ENCODE measurements at regions not wholly inside any gene's neighbourhood (a gene's known extent, or its start where the extent isn't known, plus 50 kb on each side); places are given as distances from the start of the nearest gene placed in this dataset.

- no peak for TF ChIP-seq ELK4 (IDR thresholded peaks at IDR 0.05; ENCODE audit: borderline replicate concordance, low read depth, low read length)
- no peak for TF ChIP-seq ZNF639 (tag by site-specific recombination; IDR thresholded peaks at IDR 0.05)
Observed at GRCh38 chr21:35611708-35612132, 448.6 kb downstream of the SETD4 start (continued).

GRCh38 chr21:35609263-35609662 lies 451.1 kb downstream of the SETD4 start:
- Histone ChIP-seq H3K36me3 (ENCODE audit: control insufficient read depth in 2 of 2, insufficient read depth in 1 of 2, low read length in 2 of 2) (no peaks in the 10 kb centered on the region), H3K4me3 (ENCODE audit: low read depth, low read length) (no peak overlapping the region), H3K4me1 (ENCODE audit: control insufficient read depth, insufficient read depth, low read length) (no peaks in the 10 kb centered on the region), H3K9me3 (ENCODE audit: control insufficient read depth, insufficient read depth, low read depth, low read length) (no peaks in the 10 kb centered on the region), H3K27ac (ENCODE audit: extremely low read depth, low read depth, low read length) (no peak overlapping the region)
- ChIA-PET CTCF (interaction anchor here (0.6 kb wide), 1 partner anchor 33 kb away, joined by 3 read pairs; no protein-coding TSS in a partner anchor), POLR2A (no interaction called here)
- no peak for TF ChIP-seq ZSCAN16 (tag by site-specific recombination; IDR thresholded peaks at IDR 0.05)
- TF ChIP-seq ZNF580 (tag by site-specific recombination; IDR thresholded peaks at IDR 0.05): no peak
- TF ChIP-seq ZNF404 (tag by site-specific recombination; IDR thresholded peaks at IDR 0.05): no peak
- no peak for TF ChIP-seq KLF17 (tag by site-specific recombination; IDR thresholded peaks at IDR 0.05)
- TF ChIP-seq ZFHX2 (tag by site-specific recombination; conservative IDR thresholded peaks at IDR 0.05): no peak
- no peak for TF ChIP-seq ELK4 (IDR thresholded peaks at IDR 0.05; ENCODE audit: borderline replicate concordance, low read depth, low read length)
- no peak for TF ChIP-seq ZNF311 (tag by site-specific recombination; IDR thresholded peaks at IDR 0.05; ENCODE audit: borderline replicate concordance)

- H3K36me3 ChIP-seq (ENCODE audit: control insufficient read depth in 2 of 2, insufficient read depth in 1 of 2, low read length in 2 of 2): no peaks in the 10 kb centered on the region
- no peak overlapping the region for H3K4me3 ChIP-seq (ENCODE audit: low read depth, low read length)
- H3K9me3 ChIP-seq (ENCODE audit: control insufficient read depth, insufficient read depth, low read depth, low read length): no peaks in the 10 kb centered on the region
- CTCF ChIA-PET: no interaction called here
- POLR2A ChIA-PET: no interaction called here
- no peaks in the 10 kb centered on the region for H3K4me1 ChIP-seq (ENCODE audit: control insufficient read depth, insufficient read depth, low read length)
- TF ChIP-seq ZNF211 (tag by site-specific recombination; IDR thresholded peaks at IDR 0.05; ENCODE audit: low read depth) (peak; percentile 96), ZNF837 (tag by site-specific recombination; IDR thresholded peaks at IDR 0.05) (no peak), ZNF274 (IDR thresholded peaks at IDR 0.05; ENCODE audit: low read length) (no peak), ZNF274 (tag by site-specific recombination; IDR thresholded peaks at IDR 0.05; ENCODE audit: borderline replicate concordance) (no peak), KLF16 (tag by site-specific recombination; IDR thresholded peaks at IDR 0.05) (no peak)
- H3K27ac ChIP-seq (ENCODE audit: extremely low read depth, low read depth, low read length): no peak overlapping the region
Observed at GRCh38 chr21:35607406-35607805, 452.9 kb downstream of the SETD4 start.

- CTCF ChIA-PET: no interaction called here
- no peak for TF ChIP-seq ZNF677 (tag by site-specific recombination; IDR thresholded peaks at IDR 0.05)
- no peak for TF ChIP-seq ZNF26 (tag by site-specific recombination; IDR thresholded peaks at IDR 0.05)
- TF ChIP-seq ZNF747 (tag by site-specific recombination; IDR thresholded peaks at IDR 0.05): no peak
- no peak for TF ChIP-seq ZNF510 (tag by site-specific recombination; IDR thresholded peaks at IDR 0.05; ENCODE audit: insufficient replicate concordance)
- TF ChIP-seq HIC1 (tag by site-specific recombination; IDR thresholded peaks at IDR 0.05): no peak
- no peak overlapping the region for H3K27ac ChIP-seq (ENCODE audit: extremely low read depth, low read depth, low read length)
- no peaks in the 10 kb centered on the region for H3K9me3 ChIP-seq (ENCODE audit: control insufficient read depth, insufficient read depth, low read depth, low read length)
- no peaks in the 10 kb centered on the region for H3K36me3 ChIP-seq (ENCODE audit: control insufficient read depth in 2 of 2, insufficient read depth in 1 of 2, low read length in 2 of 2)
- H3K4me1 ChIP-seq (ENCODE audit: control insufficient read depth, insufficient read depth, low read length): no peaks in the 10 kb centered on the region
- H3K4me3 ChIP-seq (ENCODE audit: low read depth, low read length): no peak overlapping the region
- POLR2A ChIA-PET: no interaction called here
Observed at GRCh38 chr21:35606578-35606977, 453.7 kb downstream of the SETD4 start.

All from HEK293 (cell line).